Gastroesophageal sphincter (tissue), 4 donors: ENCODE measurements at regions not wholly inside any gene's neighbourhood (a gene's known extent, or its start where the extent isn't known, plus 50 kb on each side); places are given as distances from the start of the nearest gene placed in this dataset.

Experiments used
- ATAC-seq: fragments of 150-250 bp; one replicate; pipeline ENCODE4 v1.9.1; 2016; ENCODE audit warnings: mild to moderate bottlenecking, moderate library complexity
- H3K27ac ChIP-seq, 4 donors: fragments of 200-600 bp; sonication (generic) in 3 of 4; 1 replicate in 3 of 4; 2 replicates in 1 of 4; pipeline ENCODE4 v1.5.1; 2016 to 2019
- H3K27me3 ChIP-seq: fragments of 200-600 bp; sonication (generic); one replicate; pipeline ENCODE4 v1.5.1; 2019
- H3K36me3 ChIP-seq, 2 donors: fragments of 200-600 bp; sonication (generic); one replicate each; pipeline ENCODE4 v1.5.1; 2019; ENCODE audit warnings: control low read depth in 1 of 2
- H3K4me1 ChIP-seq, 3 donors: fragments of 200-600 bp; sonication (generic); 1 replicate in 2 of 3; 2 replicates in 1 of 3; pipeline ENCODE4 v1.5.1; 2016 to 2019; ENCODE audit warnings: control low read depth in 2 of 3
- H3K4me3 ChIP-seq, 2 donors: fragments of 200-600 bp; sonication (generic); one replicate each; pipeline ENCODE4 v1.5.1; 2019; ENCODE audit warnings: mild to moderate bottlenecking in 1 of 2, moderate library complexity in 1 of 2
- H3K9me3 ChIP-seq, 3 donors: fragments of 200-600 bp; sonication (generic); one replicate each; pipeline ENCODE4 v1.5.1; 2017 to 2019; ENCODE audit warnings: control low read depth in 2 of 3
- CTCF ChIP-seq, 4 experiments: fragments of 200-600 bp in 2 of 4; fragments of 450-650 bp in 2 of 4; sonication (generic) in 1 of 4; IDR thresholded peaks; one replicate each; pipeline ENCODE4 v1.5.1; 2017 to 2019; ENCODE audit warnings: antibody characterized with exemption in 4 of 4, mild to moderate bottlenecking in 2 of 4, moderate library complexity in 2 of 4
- EP300 ChIP-seq: sonication (generic); formaldehyde crosslinking; IDR thresholded peaks from one replicate; pipeline ENCODE4 v1.6.1; 2017; ENCODE audit warnings: antibody characterized with exemption, mild to moderate bottlenecking
- POLR2A ChIP-seq, 2 donors: fragments of 450-650 bp; IDR thresholded peaks; one replicate each; pipeline ENCODE4 v1.6.1; 2017; ENCODE audit warnings: antibody characterized with exemption in 2 of 2, mild to moderate bottlenecking in 2 of 2, moderate library complexity in 1 of 2
- POLR2AphosphoS5 ChIP-seq: sonication (generic); formaldehyde crosslinking; IDR thresholded peaks from one replicate; pipeline ENCODE4 v1.6.1; 2017; ENCODE audit warnings: antibody characterized with exemption
- WGBS, 2 donors: methylation state at CpG; one replicate each; pipeline ENCODE4 v1.1.5; 2018; ENCODE audit warnings: low coverage in 1 of 2; 5-methylcytosine and 5-hydroxymethylcytosine counted together

GRCh38 chr3:70557976-70558375 is 245.5 kb upstream of the MDFIC2 start:
- TF ChIP-seq CTCF (IDR thresholded peaks at IDR 0.05) (no peak), EP300 (no peak), POLR2AphosphoS5 (no peak), POLR2A (IDR thresholded peaks at IDR 0.05) (no peak)
- no peak for ATAC-seq
- H3K4me3 ChIP-seq, result no peak overlapping the region
- no peaks in the 10 kb centered on the region for H3K9me3 ChIP-seq
- no peaks in the 10 kb centered on the region for H3K36me3 ChIP-seq
- peaks cover 0 to 4% (median 0%) of the 10 kb centered on the region in 3 donors for H3K4me1 ChIP-seq
- no peaks in the 10 kb centered on the region for H3K27me3 ChIP-seq
- WGBS, 2 donors, result 83 to 100% methylated on average over 2 of the region's 2 CpGs
- no peak overlapping the region for H3K27ac ChIP-seq

- no peak for ATAC-seq
- Histone ChIP-seq H3K4me3 (no peak overlapping the region), H3K4me1 (peaks cover 0 to 4% (median 0%) of the 10 kb centered on the region in 3 donors), H3K36me3 (no peaks in the 10 kb centered on the region), H3K27me3 (no peaks in the 10 kb centered on the region), H3K27ac (no peak overlapping the region), H3K9me3 (no peaks in the 10 kb centered on the region)
- WGBS, 2 donors, result 36 to 66% methylated on average over 3 of the region's 3 CpGs
- no peak for TF ChIP-seq CTCF (IDR thresholded peaks at IDR 0.05)
- TF ChIP-seq POLR2AphosphoS5, result no peak
- no peak for TF ChIP-seq POLR2A (IDR thresholded peaks at IDR 0.05)
- TF ChIP-seq EP300, result no peak
Observed at GRCh38 chr3:70556056-70556455, 243.6 kb upstream of the MDFIC2 start.

- TF ChIP-seq POLR2A (IDR thresholded peaks at IDR 0.05) (no peak), EP300 (no peak), POLR2AphosphoS5 (no peak), CTCF (IDR thresholded peaks at IDR 0.05) (no peak)
- Histone ChIP-seq H3K4me1 (peaks cover 0 to 4% (median 0%) of the 10 kb centered on the region in 3 donors), H3K9me3 (no peaks in the 10 kb centered on the region), H3K27ac (no peak overlapping the region), H3K27me3 (no peaks in the 10 kb centered on the region), H3K36me3 (no peaks in the 10 kb centered on the region), H3K4me3 (no peak overlapping the region)
- WGBS, 2 donors, result 77 to 83% methylated on average over 1 of the region's 1 CpG
- no peak for ATAC-seq
Observed at GRCh38 chr3:70554170-70554569, 241.7 kb upstream of the MDFIC2 start.

GRCh38 chr3:70550723-70551319 is 238.4 kb upstream of the MDFIC2 start:
- TF ChIP-seq EP300, result no peak
- peak; percentile 21 to 66 (median 34) for TF ChIP-seq CTCF (IDR thresholded peaks at IDR 0.05)
- H3K9me3 ChIP-seq, result no peaks in the 10 kb centered on the region
- no peak overlapping the region for H3K4me3 ChIP-seq
- WGBS, 2 donors, result 45 to 78% methylated on average over 4 to 6 of the region's 9 CpGs
- peak; percentile 53 for ATAC-seq
- H3K4me1 ChIP-seq, result peaks cover 0 to 3% (median 0%) of the 10 kb centered on the region in 3 donors
- no peaks in the 10 kb centered on the region for H3K36me3 ChIP-seq
- H3K27me3 ChIP-seq, result no peaks in the 10 kb centered on the region
- H3K27ac ChIP-seq, result no peak overlapping the region

- H3K4me1 ChIP-seq, result peaks cover 0 to 15% (median 0%) of the 10 kb centered on the region in 3 donors
- no peak overlapping the region for H3K27ac ChIP-seq
- WGBS, 2 donors, result 25 to 56% methylated on average over 4 of the region's 4 CpGs
- no peaks in the 10 kb centered on the region for H3K9me3 ChIP-seq
- no peak for ATAC-seq
- H3K27me3 ChIP-seq, result no peaks in the 10 kb centered on the region
- no peak for TF ChIP-seq POLR2AphosphoS5
- TF ChIP-seq POLR2A (IDR thresholded peaks at IDR 0.05), result no peak
- TF ChIP-seq CTCF (IDR thresholded peaks at IDR 0.05), result no peak
- no peak for TF ChIP-seq EP300
- H3K4me3 ChIP-seq, result no peak overlapping the region
- H3K36me3 ChIP-seq, result no peaks in the 10 kb centered on the region
Observed at GRCh38 chr3:70546679-70547078, 234.2 kb upstream of the MDFIC2 start.
